Upper lobe of left lung (tissue), 4 donors: ENCODE measurements at regions not wholly inside any gene's neighbourhood (a gene's known extent, or its start where the extent isn't known, plus 50 kb on each side); places are given as distances from the start of the nearest gene placed in this dataset.

Source experiments
- EP300 ChIP-seq, 4 donors: sonication (generic); formaldehyde crosslinking; IDR thresholded peaks; one replicate each; pipeline ENCODE4 v1.5.1; 2017; ENCODE audit warnings: antibody characterized with exemption in 4 of 4, control low read depth in 2 of 4
- POLR2A ChIP-seq, 4 donors: fragments of 450-650 bp; IDR thresholded peaks; one replicate each; pipeline ENCODE4 v1.5.1; 2016 to 2017; ENCODE audit warnings: antibody characterized with exemption in 4 of 4, mild to moderate bottlenecking in 2 of 4
- TF ChIP-seq, protein P1 (sequence below), 6 experiments: fragments of 450-650 bp in 4 of 6; fragments of 200-600 bp in 2 of 6; sonication (generic) in 2 of 6; IDR thresholded peaks; one replicate each; pipeline ENCODE4 v1.5.1; 2016 to 2019; ENCODE audit warnings: antibody characterized with exemption in 6 of 6

DNA sequence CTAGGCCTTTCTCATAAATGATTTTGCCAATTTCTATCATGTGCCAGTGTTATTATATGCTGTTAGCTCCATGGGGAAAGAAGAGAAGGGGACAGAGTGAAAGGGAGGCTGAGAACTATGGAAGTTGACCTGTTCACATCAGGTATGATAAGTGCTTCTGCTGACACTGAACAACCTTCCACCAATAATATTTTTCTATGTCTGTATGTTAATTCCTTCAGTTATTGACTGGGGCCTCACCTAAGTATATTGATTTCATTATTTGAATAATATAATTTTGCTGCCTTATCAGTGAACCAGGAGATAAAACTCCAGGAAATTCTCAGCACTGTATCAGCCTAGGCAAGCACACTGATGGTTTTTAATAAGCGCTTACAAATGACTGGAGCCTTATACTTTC lies 262.8 kb downstream of the SNCA start:
- TF ChIP-seq, protein P1, sequence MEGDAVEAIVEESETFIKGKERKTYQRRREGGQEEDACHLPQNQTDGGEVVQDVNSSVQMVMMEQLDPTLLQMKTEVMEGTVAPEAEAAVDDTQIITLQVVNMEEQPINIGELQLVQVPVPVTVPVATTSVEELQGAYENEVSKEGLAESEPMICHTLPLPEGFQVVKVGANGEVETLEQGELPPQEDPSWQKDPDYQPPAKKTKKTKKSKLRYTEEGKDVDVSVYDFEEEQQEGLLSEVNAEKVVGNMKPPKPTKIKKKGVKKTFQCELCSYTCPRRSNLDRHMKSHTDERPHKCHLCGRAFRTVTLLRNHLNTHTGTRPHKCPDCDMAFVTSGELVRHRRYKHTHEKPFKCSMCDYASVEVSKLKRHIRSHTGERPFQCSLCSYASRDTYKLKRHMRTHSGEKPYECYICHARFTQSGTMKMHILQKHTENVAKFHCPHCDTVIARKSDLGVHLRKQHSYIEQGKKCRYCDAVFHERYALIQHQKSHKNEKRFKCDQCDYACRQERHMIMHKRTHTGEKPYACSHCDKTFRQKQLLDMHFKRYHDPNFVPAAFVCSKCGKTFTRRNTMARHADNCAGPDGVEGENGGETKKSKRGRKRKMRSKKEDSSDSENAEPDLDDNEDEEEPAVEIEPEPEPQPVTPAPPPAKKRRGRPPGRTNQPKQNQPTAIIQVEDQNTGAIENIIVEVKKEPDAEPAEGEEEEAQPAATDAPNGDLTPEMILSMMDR (IDR thresholded peaks at IDR 0.05), result no peak
- TF ChIP-seq POLR2A (IDR thresholded peaks at IDR 0.05) (no peak), EP300 (IDR thresholded peaks at IDR 0.05) (no peak)
